PC-3 (cell line): ENCODE measurements at regions not wholly inside any gene's neighbourhood (a gene's known extent, or its start where the extent isn't known, plus 50 kb on each side); places are given as distances from the start of the nearest gene placed in this dataset.
A peak's percentile ranks its signal among the peaks of the same experiment; 100 is the strongest.

Source experiments
- ATAC-seq: fragments of 200-7000 bp; cut with Tn5 transposase; 2 replicates; pipeline ENCODE4 v1.9.1; 2020; ENCODE audit warnings: mild to moderate bottlenecking, moderate library complexity
- BruUV-seq: library from RNA; stranded (reverse); fragments of 400-500 nt; replicated peaks from 2 replicates; lab custom pipeline; 2021; lab: Mats Ljungman, UMichigan
- CTCF ChIA-PET: fragments of 300-600 bp; sonication (Branson Sonifier 250); formaldehyde crosslinking; loops from one replicate; lab custom pipeline; 2022; ENCODE audit warnings: antibody characterized with exemption; lab: Charles Lee
- POLR2A ChIA-PET: fragments of 300-600 bp; sonication (Branson Sonifier 250); formaldehyde crosslinking; loops from one replicate; lab custom pipeline; 2022; ENCODE audit warnings: antibody characterized with exemption; ENCODE audit not compliant: unreplicated experiment; lab: Charles Lee
- DNase-seq: peaks from one replicate; pipeline ENCODE4 v3.0.0-alpha.2; 2015
- H2AFZ ChIP-seq: fragments of 300-600 bp; sonication (generic); 2 replicates; pipeline ENCODE4 v1.6.0; 2016; ENCODE audit warnings: antibody characterized with exemption, low read length
- H3F3A ChIP-seq: fragments of 300-600 bp; sonication (generic); one replicate; pipeline ENCODE4 v1.6.0; 2017; ENCODE audit warnings: antibody characterized with exemption, low read length, control low read depth, mild to moderate bottlenecking; ENCODE audit not compliant: unreplicated experiment
- H3K27ac ChIP-seq: fragments of 300-600 bp; sonication (generic); 2 replicates; pipeline ENCODE4 v1.5.1; 2016; ENCODE audit warnings: mild to moderate bottlenecking, low read length
- H3K27me3 ChIP-seq: fragments of 300-600 bp; sonication (generic); 2 replicates; pipeline ENCODE4 v1.6.1; 2016; ENCODE audit warnings: low read length, mixed read lengths
- H3K36me3 ChIP-seq: fragments of 300-600 bp; sonication (generic); 2 replicates; pipeline ENCODE4 v1.6.1; 2016; ENCODE audit warnings: low read depth, mixed run types, low read length, mixed read lengths
- H3K4me1 ChIP-seq: fragments of 300-600 bp; sonication (generic); 2 replicates; pipeline ENCODE4 v1.5.1; 2016; ENCODE audit warnings: low read length; ENCODE audit not compliant: insufficient read depth
- H3K4me2 ChIP-seq: fragments of 300-600 bp; sonication (generic); 2 replicates; pipeline ENCODE4 v1.6.0; 2016; ENCODE audit warnings: low read length
- H3K4me3 ChIP-seq: fragments of 300-600 bp; sonication (generic); 2 replicates; pipeline ENCODE4 v1.5.1; 2016; ENCODE audit warnings: mild to moderate bottlenecking, low read length, mixed read lengths
- H3K79me2 ChIP-seq: fragments of 300-600 bp; sonication (generic); 2 replicates; pipeline ENCODE4 v1.6.1; 2017; ENCODE audit warnings: low read length, mixed read lengths
- H3K9ac ChIP-seq: fragments of 300-600 bp; sonication (generic); 2 replicates; pipeline ENCODE4 v1.6.0; 2016; ENCODE audit warnings: mild to moderate bottlenecking, low read length
- H3K9me2 ChIP-seq: fragments of 300-600 bp; sonication (generic); replicated peaks from 2 replicates; pipeline ENCODE4 v1.6.1; 2016; ENCODE audit warnings: mixed run types, low read length, mixed read lengths
- H3K9me3 ChIP-seq: fragments of 300-600 bp; sonication (generic); 2 replicates; pipeline ENCODE4 v1.6.1; 2016; ENCODE audit warnings: low read length, mixed read lengths
- H4K20me1 ChIP-seq: fragments of 300-600 bp; sonication (generic); 2 replicates; pipeline ENCODE4 v1.6.1; 2016; ENCODE audit warnings: low read length, mixed read lengths
- CTCF ChIP-seq: fragments of 300-600 bp; sonication (generic); conservative IDR thresholded peaks from 2 replicates; pipeline ENCODE4 v1.5.1; 2017; ENCODE audit warnings: antibody characterized with exemption, low read depth, mild to moderate bottlenecking, low read length
- EZH2 ChIP-seq: fragments of 300-600 bp; sonication (generic); IDR thresholded peaks from one replicate; pipeline ENCODE4 v1.6.1; 2017; ENCODE audit warnings: antibody characterized with exemption, mild to moderate bottlenecking, low read length; ENCODE audit not compliant: unreplicated experiment
- EZH2phosphoT487 ChIP-seq: fragments of 300-600 bp; sonication (generic); IDR thresholded peaks from 2 replicates; pipeline ENCODE4 v1.6.1; 2018; ENCODE audit warnings: mild to moderate bottlenecking, antibody characterized with exemption, low read length, borderline replicate concordance
- intact Hi-C: fragments of 100-400 bp; cut with micrococcal nuclease; formaldehyde crosslinking; loops from 2 replicates; pipeline ENCODE4 v1.9.0; 2023

DNA sequence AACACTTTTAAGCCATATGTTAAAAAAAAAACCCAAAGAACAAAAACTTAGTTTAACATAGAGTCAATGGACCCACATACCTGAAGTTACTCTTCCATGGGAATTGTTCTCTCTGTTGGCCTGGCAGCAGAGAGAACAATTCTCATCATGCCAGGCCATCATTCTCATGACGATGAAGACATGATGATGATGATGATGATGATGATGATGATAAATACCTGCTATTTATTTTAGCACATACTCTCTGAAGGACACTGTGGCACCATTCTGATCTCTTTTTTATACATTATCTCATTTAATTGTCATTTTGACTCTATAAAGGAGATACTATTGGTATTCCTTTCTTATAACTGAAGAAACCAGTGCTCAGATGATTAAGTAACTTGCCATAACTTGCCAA lies 366.9 kb downstream of the MFSD1 start:
- Histone ChIP-seq H3F3A (no peaks in the 10 kb centered on the region), H2AFZ (no peak overlapping the region), H3K9ac (no peak overlapping the region), H3K79me2 (peaks cover 34% of the 10 kb centered on the region), H3K4me3 (no peak overlapping the region), H3K9me2 (no peaks in the 10 kb centered on the region), H3K36me3 (no peaks in the 10 kb centered on the region), H3K27ac (no peak overlapping the region), H3K4me1 (peaks cover 57% of the 10 kb centered on the region), H3K27me3 (no peaks in the 10 kb centered on the region), H3K9me3 (no peaks in the 10 kb centered on the region), H4K20me1 (no peaks in the 10 kb centered on the region), H3K4me2 (no peak overlapping the region)
- intact Hi-C loops = loop anchor here (10.0 kb wide), 1 partner anchor 596 kb away; no protein-coding TSS in a partner anchor
- TF ChIP-seq CTCF (no peak), EZH2phosphoT487 (no peak), EZH2 (no peak)
- no peak for DNase-seq
- ATAC-seq = no peak
- ChIA-PET CTCF (no interaction called here), POLR2A (no interaction called here)
- no TSS peak for BruUV-seq

- intact Hi-C loops = loop anchor here (2.0 to 10.0 kb wide), 2 partner anchors 21 to 595 kb away; no protein-coding TSS in a partner anchor
- ATAC-seq (peak; percentile 95), DNase-seq (peak; percentile 89)
- H3K79me2 ChIP-seq = peaks cover 38% of the 10 kb centered on the region
- peak overlapping the region; percentile 76 for H3K27ac ChIP-seq
- ChIA-PET POLR2A (no interaction called here), CTCF (no interaction called here)
- H3K9me2 ChIP-seq = no peaks in the 10 kb centered on the region
- no peak overlapping the region for H2AFZ ChIP-seq
- H3K4me3 ChIP-seq = peak overlapping the region; percentile 3; the same call in 1 of the 2 replicates
- H3F3A ChIP-seq = peaks cover 3% of the 10 kb centered on the region
- peak overlapping the region; percentile 14 for H3K9ac ChIP-seq
- no peak for TF ChIP-seq CTCF
- no peak for TF ChIP-seq EZH2phosphoT487
- TF ChIP-seq EZH2 = no peak
- no peaks in the 10 kb centered on the region for H3K36me3 ChIP-seq
- no peaks in the 10 kb centered on the region for H3K27me3 ChIP-seq
- peaks cover 59% of the 10 kb centered on the region for H3K4me1 ChIP-seq
- peak overlapping the region; percentile 60 for H3K4me2 ChIP-seq
- no peaks in the 10 kb centered on the region for H3K9me3 ChIP-seq
- no TSS peak for BruUV-seq
- H4K20me1 ChIP-seq = no peaks in the 10 kb centered on the region
Observed at GRCh38 chr3:159169828-159170227, 368.0 kb downstream of the MFSD1 start.

DNA sequence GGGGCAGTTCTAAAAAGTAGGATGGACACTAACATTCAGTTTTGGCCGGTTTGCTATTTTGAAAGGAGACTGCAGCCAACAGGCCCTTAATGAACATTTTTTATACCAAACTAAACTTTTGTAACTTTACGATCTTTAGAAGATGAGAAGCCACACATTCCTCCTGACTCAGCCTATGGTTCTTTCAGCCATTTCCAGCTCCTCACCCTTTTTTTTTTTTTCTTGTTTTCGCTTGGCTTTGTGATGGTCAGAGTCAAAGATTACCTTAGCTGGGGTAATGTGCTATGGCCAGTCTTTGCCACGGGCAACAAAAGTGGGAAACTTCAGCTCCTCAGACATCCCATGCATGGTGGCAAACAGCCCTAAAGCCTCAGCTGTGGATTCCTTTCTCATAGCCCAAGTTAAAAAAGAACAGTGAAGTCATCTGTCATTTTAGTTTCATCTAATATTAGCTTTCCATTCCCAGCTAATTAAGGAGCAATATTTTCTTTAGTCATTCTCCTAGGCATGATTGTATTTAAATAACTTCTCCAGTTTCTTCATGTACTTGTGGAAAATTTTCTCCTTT lies 368.7 kb downstream of the MFSD1 start:
- no peaks in the 10 kb centered on the region for H3K36me3 ChIP-seq
- ATAC-seq (peak; percentile 20), DNase-seq (peak; percentile 59)
- H4K20me1 ChIP-seq = no peaks in the 10 kb centered on the region
- peak overlapping the region; percentile 76 for H3K27ac ChIP-seq
- no peaks in the 10 kb centered on the region for H3K9me3 ChIP-seq
- peak overlapping the region; percentile 3; the same call in 1 of the 2 replicates for H3K4me3 ChIP-seq
- H3K4me2 ChIP-seq = peak overlapping the region; percentile 60
- H3K79me2 ChIP-seq = peaks cover 40% of the 10 kb centered on the region
- TF ChIP-seq EZH2 (no peak), EZH2phosphoT487 (no peak), CTCF (no peak)
- no peaks in the 10 kb centered on the region for H3K27me3 ChIP-seq
- ChIA-PET CTCF (interaction anchor here (0.7 kb wide), 1 partner anchor 91 kb away, joined by 3 read pairs; no protein-coding TSS in a partner anchor), POLR2A (no interaction called here)
- intact Hi-C loops = loop anchor here (2.0 kb wide), 1 partner anchor 20 kb away; no protein-coding TSS in a partner anchor
- H3F3A ChIP-seq = peaks cover 4% of the 10 kb centered on the region
- TSS peak; percentile 54 for BruUV-seq
- no peaks in the 10 kb centered on the region for H3K9me2 ChIP-seq
- H3K4me1 ChIP-seq = peaks cover 61% of the 10 kb centered on the region
- 0 out of 2 replicates have a peak overlapping the region, but pooled peaks have one; percentile 5 for H2AFZ ChIP-seq
- peak overlapping the region; percentile 14 for H3K9ac ChIP-seq
